ENCODE measurements at regions not wholly inside any gene's neighbourhood (a gene's known extent, or its start where the extent isn't known, plus 50 kb on each side); places are given as distances from the start of the nearest gene placed in this dataset.

GRCh38 chr3:159898147-159898546, 90.5 kb upstream of the IL12A start:
- H3K79me2 ChIP-seq (ENCODE audit: insufficient read depth, low read length) = no peaks in the 10 kb centered on the region
- no peak overlapping the region for H3K27ac ChIP-seq (ENCODE audit: low read depth, low read length)
- no peaks in the 10 kb centered on the region for H4K20me1 ChIP-seq (ENCODE audit: insufficient read depth)
- no peak overlapping the region for H3K4me2 ChIP-seq (ENCODE audit: low read length)
- H3K9ac ChIP-seq (ENCODE audit: low read length) = no peak overlapping the region
- H3K9me3 ChIP-seq (ENCODE audit: control insufficient read depth in 1 of 2, insufficient read depth in 1 of 2, low read depth in 1 of 2, low read length in 2 of 2) = no peaks in the 10 kb centered on the region
- no TSS peak for BruUV-seq (replicated peaks)
- intact Hi-C loops (cut with micrococcal nuclease) = no loop called here
- no peak overlapping the region for H2AFZ ChIP-seq (ENCODE audit: low read depth, low read length, poor library complexity, severe bottlenecking)
- ATAC-seq (no peak), DNase-seq (ENCODE audit: low read depth, low spot score) (no peak)
- ChIA-PET RAD21 (ENCODE audit: low non-redundant PET in 1 of 2, low total read pairs in 2 of 2, uncharacterized antibody in 2 of 2, unreplicated experiment in 2 of 2) (no interaction called here), POLR2A (no interaction called here), CTCF (no interaction called here)
- no peaks in the 10 kb centered on the region for H3K9me2 ChIP-seq (ENCODE audit: insufficient read depth)
- H3K27me3 ChIP-seq (ENCODE audit: insufficient read depth, low read length) = no peaks in the 10 kb centered on the region
- no peak overlapping the region for H3K4me3 ChIP-seq (replicated peaks in 1 of 2; ENCODE audit: low read depth in 1 of 2, low read length in 2 of 2)
- no peaks in the 10 kb centered on the region for H3K4me1 ChIP-seq (ENCODE audit: control insufficient read depth in 1 of 2, insufficient read depth in 2 of 2, low read length in 2 of 2)
- no peaks in the 10 kb centered on the region for H3K36me3 ChIP-seq (ENCODE audit: control insufficient read depth in 1 of 2, insufficient read depth in 2 of 2, low read length in 2 of 2)
- TF ChIP-seq POLR2A (IDR thresholded peaks at IDR 0.05; ENCODE audit: borderline replicate concordance, extremely low read depth, insufficient read depth, insufficient read length) = no peak
- no peak for TF ChIP-seq TCF7L2 (IDR thresholded peaks at IDR 0.05; ENCODE audit: borderline replicate concordance, extremely low read depth, insufficient read depth, insufficient read length)
- TF ChIP-seq MAX (IDR thresholded peaks at IDR 0.05) = no peak
- TF ChIP-seq ZFX (IDR thresholded peaks at IDR 0.05) = no peak
- no peak for TF ChIP-seq CEBPB (IDR thresholded peaks at IDR 0.05; ENCODE audit: low read depth)
- no peak for TF ChIP-seq RAD21 (IDR thresholded peaks at IDR 0.05; ENCODE audit: low read depth)
- TF ChIP-seq EZH2phosphoT487 (IDR thresholded peaks at IDR 0.05; ENCODE audit: borderline replicate concordance) = no peak
- no peak for TF ChIP-seq CBX3 (IDR thresholded peaks at IDR 0.05; ENCODE audit: low read depth)
- TF ChIP-seq ZBTB33 (IDR thresholded peaks at IDR 0.05; ENCODE audit: extremely low read depth, insufficient replicate concordance, low read length) = no peak
- TF ChIP-seq EGR1 (IDR thresholded peaks at IDR 0.05; ENCODE audit: low read depth) = no peak
- TF ChIP-seq POLR2AphosphoS5 (IDR thresholded peaks at IDR 0.05; ENCODE audit: low read depth, low read length) = no peak
- TF ChIP-seq ELF1 (IDR thresholded peaks at IDR 0.05; ENCODE audit: borderline replicate concordance, low read depth) = no peak
- no peak for TF ChIP-seq EZH2 (IDR thresholded peaks at IDR 0.05)
- no peak for TF ChIP-seq REST (IDR thresholded peaks at IDR 0.05; ENCODE audit: low read depth)
- no peak for TF ChIP-seq CTCF (IDR thresholded peaks at IDR 0.05 in 2 of 3, conservative IDR thresholded peaks at IDR 0.05 in 1 of 3; ENCODE audit: borderline replicate concordance in 1 of 3, insufficient read depth in 1 of 3, low read depth in 2 of 3, low read length in 2 of 3)
- TF ChIP-seq SRF (IDR thresholded peaks at IDR 0.05; ENCODE audit: low read depth) = no peak
- no peak for TF ChIP-seq SIN3A (IDR thresholded peaks at IDR 0.05; ENCODE audit: low read depth)
- no peak for TF ChIP-seq ZNF274 (IDR thresholded peaks at IDR 0.05; ENCODE audit: low read depth, low read length)
- TF ChIP-seq ATF3 (IDR thresholded peaks at IDR 0.05) = no peak
- TF ChIP-seq YY1 (IDR thresholded peaks at IDR 0.05; ENCODE audit: extremely low read depth, insufficient replicate concordance, low read depth, low read length) = no peak

Data from HCT116 (cell line).